Epithelial cell of esophagus (primary cell): ENCODE measurements at regions not wholly inside any gene's neighbourhood (a gene's known extent, or its start where the extent isn't known, plus 50 kb on each side); places are given as distances from the start of the nearest gene placed in this dataset.
A peak's percentile ranks its signal among the peaks of the same experiment; 100 is the strongest.
"Not testable (repeated sequence)": the region's sequence is repeated elsewhere in the genome, so short reads cannot be mapped to it uniquely, and the experiment has no call there.

Experiments used
- DNase-seq: peaks from one replicate; pipeline ENCODE4 v3.0.0; 2010; ENCODE audit warnings: low read depth
- H3K4me3 ChIP-seq: 2 replicates; pipeline ENCODE4 v1.5.1; 2011; ENCODE audit warnings: mild to moderate bottlenecking, low read length, control low read depth
- TF ChIP-seq, protein P1 (sequence below): IDR thresholded peaks from 2 replicates; pipeline ENCODE4 v1.5.1; 2011; ENCODE audit warnings: low read depth, mild to moderate bottlenecking, low read length, control low read depth, inconsistent platforms; ENCODE audit not compliant: insufficient read depth; ENCODE audit errors: missing control alignments

DNA sequence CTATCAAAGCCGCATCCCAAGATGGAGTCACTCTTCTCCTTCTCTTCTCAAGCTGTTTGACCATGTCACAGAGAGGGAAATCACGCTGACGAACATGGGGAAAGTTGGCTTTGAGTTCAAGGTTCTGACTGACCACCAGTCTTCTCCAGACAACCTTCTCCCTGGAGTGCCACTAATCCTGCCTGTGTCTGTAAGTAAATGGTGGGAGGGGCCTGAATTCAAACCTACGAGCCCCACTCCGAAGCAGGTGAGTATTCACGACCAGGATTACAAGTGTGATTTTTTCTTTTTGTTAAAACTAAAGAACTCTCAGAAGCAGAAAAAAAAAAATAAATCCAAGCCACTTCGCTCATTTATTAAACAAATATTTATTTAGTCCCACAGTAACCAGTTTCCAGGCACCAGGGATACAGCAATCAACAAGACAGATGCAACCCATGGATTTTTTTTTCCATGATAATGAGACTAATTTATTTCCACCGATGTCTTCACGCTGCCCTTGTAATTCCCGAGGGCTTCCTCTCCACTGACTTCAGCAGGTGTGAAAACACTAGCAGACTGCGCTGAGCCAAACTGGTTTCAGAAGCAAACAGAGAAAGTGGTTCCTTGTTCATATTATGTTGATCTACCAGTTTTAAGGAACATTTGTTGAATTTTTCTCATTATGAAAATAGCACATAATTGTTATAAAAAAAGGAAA, 206.0 kb upstream of the NBPF12 start:
- DNase-seq, result not testable (repeated sequence)

DNA sequence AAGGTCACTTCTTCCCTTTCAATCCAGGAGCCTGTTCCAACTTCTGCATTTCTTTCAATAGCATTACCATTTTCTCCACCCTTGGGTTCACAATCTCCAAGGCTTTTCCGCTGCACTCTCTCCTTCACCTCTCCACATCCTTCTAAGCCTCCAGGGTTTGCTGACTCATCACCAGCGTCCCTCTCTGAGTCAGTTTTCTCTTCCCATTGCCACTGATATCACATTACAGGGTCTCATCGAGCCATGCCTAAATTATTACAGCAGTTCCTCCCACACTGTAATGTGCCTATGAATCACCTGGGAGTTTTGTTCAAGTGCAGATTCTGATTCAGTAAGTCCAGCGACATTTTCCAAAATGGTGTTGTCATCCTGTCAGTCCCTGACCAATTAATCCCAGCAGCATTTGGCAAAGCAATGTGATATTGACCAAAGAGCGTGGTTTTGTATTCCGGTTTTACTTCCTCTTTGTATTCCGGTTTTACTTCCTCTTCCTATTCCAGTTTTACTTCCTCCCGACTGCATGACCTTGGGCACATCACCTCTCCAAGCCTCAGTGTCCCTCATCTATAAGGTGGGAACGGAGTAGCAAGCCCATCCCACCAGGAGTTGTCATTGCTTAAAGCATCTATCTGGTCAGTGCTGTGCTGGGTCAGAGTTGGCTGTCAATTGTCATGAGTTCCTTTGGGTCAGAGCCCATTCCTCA, 208.3 kb upstream of the NBPF12 start:
- not testable (repeated sequence) for DNase-seq, H3K4me3 ChIP-seq

More for the DNA sequence above, 206.0 kb upstream of the NBPF12 start:
- not testable (repeated sequence) for H3K4me3 ChIP-seq

DNA sequence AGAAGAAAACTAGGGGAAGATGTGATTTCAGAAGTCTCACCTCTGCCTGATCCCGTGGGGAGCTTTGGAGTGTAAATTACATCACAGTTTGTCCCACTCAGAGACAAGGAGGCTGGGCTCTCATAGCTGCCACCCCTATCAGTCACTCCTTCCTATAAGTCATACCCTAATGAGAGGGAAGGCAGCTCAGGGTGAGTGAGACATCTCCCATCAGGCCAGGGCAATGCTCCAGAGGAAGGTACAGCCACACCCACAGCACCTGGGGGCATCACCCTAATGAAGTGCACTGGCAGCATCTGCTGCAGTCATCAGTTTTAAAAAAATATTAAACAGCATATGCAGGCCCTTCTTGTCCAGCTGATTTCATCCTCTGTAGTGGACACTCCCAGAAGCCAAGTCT, 223.1 kb upstream of the NBPF12 start:
- H3K4me3 ChIP-seq, DNase-seq: not testable (repeated sequence)

DNA sequence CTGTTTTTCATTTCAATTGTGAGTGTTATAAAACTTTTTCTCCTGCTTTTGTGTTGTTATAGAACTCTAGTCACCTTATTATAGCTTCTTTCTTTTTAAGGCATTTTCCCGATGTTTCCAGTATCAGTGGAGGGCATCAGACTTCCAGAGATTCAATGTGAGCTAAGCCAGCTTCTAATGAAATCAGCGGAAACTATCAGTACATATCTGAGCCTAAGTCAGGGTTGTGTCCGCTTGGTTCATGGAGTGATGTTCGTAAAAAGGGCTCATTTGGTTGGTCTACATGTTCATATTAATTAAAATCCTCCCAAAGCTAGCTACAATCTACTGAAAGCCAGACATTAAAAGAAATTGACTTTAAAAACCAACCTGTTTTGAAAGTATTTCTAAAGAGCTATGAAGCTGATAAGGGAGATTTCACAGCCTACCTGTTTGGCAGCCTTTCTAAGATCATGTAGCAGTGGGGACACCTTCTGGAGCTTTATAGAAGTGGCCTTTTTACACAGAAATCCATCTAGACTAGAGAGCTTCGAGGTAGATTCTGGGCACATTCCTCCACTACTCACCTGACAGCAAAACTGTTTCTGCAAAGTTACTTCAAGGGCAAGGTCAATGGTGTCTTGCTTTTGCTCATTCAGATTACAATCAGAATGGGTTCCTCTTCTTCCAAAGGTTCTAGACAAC, 227.1 kb upstream of the NBPF12 start:
- H3K4me3 ChIP-seq, result not testable (repeated sequence)
- peak; percentile 56 for DNase-seq
- TF ChIP-seq, protein P1, sequence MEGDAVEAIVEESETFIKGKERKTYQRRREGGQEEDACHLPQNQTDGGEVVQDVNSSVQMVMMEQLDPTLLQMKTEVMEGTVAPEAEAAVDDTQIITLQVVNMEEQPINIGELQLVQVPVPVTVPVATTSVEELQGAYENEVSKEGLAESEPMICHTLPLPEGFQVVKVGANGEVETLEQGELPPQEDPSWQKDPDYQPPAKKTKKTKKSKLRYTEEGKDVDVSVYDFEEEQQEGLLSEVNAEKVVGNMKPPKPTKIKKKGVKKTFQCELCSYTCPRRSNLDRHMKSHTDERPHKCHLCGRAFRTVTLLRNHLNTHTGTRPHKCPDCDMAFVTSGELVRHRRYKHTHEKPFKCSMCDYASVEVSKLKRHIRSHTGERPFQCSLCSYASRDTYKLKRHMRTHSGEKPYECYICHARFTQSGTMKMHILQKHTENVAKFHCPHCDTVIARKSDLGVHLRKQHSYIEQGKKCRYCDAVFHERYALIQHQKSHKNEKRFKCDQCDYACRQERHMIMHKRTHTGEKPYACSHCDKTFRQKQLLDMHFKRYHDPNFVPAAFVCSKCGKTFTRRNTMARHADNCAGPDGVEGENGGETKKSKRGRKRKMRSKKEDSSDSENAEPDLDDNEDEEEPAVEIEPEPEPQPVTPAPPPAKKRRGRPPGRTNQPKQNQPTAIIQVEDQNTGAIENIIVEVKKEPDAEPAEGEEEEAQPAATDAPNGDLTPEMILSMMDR, result peak; percentile 29

DNA sequence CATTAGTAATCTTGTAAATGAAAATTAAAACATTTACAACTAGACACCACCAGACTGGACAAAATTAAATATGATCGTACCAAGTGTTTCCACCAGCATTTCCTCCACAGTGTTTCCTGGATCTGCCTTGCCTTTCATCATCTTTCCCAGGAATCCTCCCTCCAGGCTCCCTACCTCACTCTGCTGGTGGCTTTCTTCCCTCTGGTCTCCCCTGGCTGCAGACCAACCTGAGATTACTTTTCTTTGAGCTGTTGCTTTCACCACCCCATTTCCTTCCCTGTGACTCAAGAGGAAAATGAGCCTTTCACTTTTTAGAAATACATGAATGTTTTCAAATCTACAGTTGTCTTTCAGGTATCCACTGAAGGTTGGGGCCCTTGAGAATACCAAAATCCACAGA, 228.8 kb upstream of the NBPF12 start:
- H3K4me3 ChIP-seq, DNase-seq: not testable (repeated sequence)

DNA sequence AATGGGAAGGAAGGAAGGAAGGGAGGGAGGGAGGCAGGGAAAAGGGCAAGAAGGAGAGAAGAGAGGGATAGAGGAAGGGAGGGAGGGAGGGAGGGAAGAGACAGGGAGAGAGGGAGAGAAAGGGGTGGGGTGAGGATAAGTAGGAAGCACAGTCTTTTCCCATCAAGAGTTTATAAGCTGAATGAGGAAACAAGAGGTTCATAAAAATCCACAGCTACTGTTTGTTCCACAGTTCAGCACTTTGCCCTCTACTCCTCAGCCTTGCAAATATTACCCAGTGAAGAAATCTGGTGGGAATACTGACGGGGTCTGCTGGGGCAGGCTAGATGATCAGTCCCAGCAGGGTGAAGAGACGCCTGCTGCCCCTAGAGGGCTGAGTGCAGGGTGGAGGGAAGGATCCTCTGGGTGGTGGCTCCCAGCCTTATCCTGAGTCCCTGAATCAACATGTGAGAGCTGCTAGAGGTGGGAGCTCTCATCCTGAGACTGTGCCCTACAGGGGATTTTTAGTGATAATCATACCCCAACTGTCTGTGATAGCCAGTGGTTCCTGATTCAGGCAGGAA, 233.9 kb upstream of the NBPF12 start:
- DNase-seq, H3K4me3 ChIP-seq: not testable (repeated sequence)

DNA sequence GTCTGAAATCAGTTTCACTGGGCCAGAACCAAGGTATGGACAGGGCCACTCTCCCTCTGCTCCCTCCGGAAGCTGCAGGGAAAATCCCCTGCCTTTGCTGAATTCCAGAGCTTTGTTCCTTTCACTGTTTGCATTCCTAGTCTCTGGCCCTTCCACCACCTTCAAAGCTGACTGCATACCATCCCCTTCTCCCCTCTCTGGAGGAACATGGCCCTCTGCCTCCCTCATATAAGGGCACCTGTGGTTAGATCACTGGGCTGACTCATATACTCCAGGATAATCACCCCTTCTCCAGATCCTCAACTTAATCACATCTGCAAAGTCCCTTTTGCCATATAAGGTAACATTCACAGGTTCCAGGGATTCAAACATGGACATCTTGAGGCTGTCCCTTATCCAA, 236.8 kb upstream of the NBPF12 start:
- DNase-seq, result peak; percentile 4
- not testable (repeated sequence) for H3K4me3 ChIP-seq

DNA sequence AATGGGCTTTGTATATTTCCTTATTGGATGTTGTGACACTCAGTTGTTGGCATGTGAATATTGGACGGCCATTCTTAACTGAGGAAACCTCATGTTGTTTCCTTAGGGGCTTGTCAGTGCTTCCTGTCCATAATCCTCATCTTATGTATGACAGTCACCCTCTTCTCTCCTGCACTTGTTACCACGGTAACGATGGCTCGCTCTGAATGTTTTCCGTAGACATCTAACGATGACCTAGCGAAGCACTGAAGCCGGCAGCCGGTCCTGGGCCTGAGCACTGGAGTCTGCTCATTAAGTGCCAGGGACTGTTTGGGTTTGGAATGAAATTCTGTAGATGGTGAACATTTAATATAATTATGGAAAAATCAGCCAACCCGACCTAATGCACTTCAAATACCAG, 242.7 kb upstream of the NBPF12 start:
- not testable (repeated sequence) for H3K4me3 ChIP-seq, DNase-seq

DNA sequence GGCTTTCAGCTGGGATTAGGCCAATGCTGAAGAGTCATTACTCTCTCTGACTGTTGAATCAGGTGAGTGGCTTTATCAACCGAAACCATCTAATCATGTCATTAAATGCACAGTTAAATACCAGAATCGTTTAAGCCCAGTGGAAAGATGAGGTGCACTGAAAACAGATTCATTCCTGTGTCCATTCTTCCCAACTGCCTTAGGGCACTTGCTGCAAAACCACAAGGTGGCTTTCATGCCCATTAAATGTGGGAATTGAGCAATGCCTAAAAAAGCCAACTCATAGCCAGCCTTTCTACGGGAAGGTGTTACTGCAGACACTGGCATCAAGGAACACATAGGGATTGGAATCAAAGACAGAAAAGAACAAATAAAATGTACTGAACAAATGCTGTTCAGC, 246.3 kb upstream of the NBPF12 start:
- DNase-seq, H3K4me3 ChIP-seq: not testable (repeated sequence)

DNA sequence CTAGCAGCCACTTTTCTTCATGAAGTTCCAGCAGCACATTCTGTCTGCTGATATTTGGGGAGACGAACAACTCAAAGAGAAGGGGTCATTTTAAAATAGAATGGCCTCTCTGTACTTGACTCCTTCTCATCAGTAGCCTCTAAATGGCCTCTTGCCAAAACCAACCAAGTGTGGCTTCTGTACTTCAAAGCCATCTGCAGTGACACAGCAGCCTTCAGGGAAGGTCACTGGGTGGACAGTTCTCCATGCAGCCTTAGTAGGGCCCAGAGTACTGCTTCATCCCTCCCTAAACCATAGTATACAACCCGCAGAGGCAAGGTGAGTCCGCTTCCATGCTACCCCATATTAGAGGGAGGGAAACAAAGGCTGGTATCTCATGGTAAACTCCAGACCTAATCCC, 249.2 kb upstream of the NBPF12 start:
- H3K4me3 ChIP-seq, DNase-seq: not testable (repeated sequence)

DNA sequence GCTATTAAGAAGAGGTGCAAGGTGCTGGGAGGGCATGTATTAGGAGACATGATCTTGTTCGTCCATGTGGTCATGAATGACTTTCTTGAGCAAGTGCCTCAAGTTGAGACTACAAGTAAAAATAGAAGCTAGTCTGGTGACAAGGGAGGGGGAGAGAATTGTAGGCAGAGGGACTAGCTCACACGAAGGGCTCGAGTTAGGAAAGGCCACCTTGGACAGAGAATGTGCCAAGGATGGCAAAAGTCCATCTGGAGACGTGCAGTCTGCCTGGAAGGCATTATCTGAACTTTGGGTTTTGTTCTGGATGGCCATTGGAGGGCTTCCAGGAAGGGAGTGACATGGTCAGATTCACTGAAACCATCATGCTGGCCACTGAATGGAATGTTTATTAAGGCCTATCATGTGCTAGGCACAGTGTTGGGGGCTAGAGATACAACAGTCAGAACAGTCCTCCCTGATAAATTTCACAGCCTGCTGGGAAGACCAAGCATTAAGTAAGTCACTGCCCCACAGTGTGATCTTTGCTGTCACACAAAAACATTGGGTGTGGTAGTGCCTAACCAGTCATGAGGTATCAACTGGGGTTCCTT, 251.3 kb upstream of the NBPF12 start:
- not testable (repeated sequence) for DNase-seq, H3K4me3 ChIP-seq

DNA sequence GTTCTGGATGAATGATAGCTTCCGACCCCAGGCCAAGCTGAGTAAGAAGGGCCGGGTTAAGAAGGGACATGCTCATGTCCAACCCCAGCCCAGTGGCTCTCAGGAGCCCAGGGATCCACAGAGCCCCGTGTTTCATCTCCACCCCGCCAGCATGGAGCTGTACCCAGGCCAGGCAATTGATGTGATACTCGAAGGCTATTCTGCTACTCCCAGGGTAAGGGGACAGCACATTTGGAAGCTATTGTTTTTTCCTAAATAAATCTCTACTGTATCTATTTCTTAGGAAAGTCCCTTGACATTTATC, 255.0 kb upstream of the NBPF12 start:
- not testable (repeated sequence) for H3K4me3 ChIP-seq, DNase-seq

DNA sequence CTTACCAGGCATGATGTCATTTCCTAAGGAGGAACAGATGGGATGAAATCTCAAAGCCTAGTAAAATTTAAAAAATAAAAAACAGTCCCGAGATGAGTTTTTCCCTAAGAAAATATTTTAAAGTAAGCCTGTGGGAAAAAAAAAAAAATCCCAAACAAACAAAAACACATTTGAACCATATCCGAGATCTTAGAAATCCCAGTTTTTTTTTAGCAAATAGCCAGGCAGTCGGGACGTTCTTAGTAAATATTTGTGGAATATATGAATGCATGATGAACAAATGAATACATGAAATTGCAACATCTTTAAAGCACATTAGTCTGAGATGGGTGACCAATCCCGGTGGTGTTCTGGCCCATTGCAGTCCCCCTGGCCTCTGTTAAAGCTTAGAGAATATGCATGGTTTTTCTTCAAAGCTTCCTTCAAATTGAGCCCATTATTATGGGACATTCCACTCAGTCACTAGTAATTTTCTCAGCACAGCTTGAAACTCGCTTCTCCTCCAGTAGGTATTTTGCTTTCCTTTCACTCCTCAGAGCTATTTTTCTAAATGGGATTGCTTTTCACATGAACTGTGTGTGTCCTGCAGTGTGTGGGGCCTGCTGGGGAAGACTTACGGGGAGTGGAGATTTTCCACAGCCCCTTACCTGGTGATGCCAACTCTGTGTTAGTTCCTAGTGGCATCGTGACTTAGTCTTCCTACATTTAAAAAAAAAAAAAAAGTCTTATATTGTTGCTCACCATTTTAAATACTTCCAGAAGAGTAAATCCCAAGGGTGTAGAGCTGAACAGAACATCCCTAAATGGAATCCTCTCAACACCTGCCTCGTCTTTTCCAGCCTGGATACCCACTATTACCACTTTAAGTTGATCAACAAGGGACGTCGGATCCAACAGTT, 255.6 kb upstream of the NBPF12 start:
- not testable (repeated sequence) for DNase-seq, H3K4me3 ChIP-seq

DNA sequence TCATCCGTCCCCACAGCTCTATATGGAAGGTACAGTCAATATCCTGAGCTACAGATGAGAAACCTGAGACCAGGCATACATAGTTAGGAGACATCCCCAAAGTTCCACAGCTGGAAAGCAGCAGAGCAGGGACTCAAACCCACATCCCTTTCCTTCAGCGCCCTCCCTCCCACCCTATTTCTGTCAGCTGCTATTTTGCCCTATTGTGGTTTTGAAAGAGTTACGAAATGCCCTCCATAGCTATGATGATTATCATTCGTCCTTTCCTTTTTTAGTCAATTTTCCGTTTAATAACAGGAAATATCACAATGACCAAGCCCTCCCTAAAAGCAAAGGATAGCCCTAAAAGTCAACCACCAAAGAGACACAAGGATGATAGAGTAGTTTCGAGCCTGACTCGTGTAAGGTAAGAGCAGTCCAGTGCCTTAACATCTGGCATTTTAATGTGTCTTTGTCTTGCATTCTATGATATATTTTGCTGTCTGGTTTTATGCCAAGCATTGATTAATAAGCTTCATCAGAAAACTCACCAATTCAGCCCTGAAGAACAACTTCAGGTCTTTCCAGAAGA, 264.3 kb upstream of the NBPF12 start:
- not testable (repeated sequence) for H3K4me3 ChIP-seq, DNase-seq

DNA sequence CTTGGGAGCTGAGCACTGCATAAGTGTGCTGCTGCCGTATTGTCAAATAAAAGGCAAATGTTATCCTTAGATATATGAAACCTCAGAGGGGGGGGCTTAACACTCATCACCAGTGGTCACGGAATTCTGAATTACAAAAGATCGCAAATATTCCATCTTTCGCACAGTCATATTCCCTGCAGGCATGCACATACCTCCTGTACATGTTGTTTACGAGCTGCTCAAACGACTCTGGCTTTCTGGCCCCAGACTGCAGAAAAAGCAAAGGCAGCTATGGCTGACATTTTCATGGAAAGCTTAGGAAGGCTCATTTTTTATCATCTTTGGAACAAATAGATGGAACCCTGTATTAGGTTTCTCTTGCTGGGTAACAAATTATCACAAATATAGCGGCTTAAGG, 265.5 kb upstream of the NBPF12 start:
- peak; percentile 21 for DNase-seq
- not testable (repeated sequence) for H3K4me3 ChIP-seq

DNA sequence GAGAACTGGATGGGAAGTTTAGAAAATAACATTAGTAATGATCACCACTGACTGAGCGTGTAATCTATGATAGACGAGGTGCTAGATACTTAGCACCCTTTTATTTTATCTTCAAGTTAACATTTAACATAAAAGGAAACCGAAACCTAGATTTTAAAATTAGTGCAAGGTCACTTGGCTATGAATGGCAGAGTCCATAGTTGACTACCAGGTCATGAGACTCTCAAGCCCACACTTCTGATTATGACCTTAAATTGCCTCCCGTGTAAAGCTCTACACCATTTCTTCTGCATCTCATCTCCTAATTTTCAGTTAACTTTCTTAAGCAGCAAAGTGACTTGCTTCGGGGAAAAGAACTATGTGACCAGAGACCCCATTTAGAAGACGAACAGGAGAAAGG, 266.5 kb upstream of the NBPF12 start:
- DNase-seq, result not testable (repeated sequence)

More for the DNA sequence above, 266.5 kb upstream of the NBPF12 start:
- H3K4me3 ChIP-seq, result not testable (repeated sequence)
